ENCODE measurements at regions not wholly inside any gene's neighbourhood (a gene's known extent, or its start where the extent isn't known, plus 50 kb on each side); places are given as distances from the start of the nearest gene placed in this dataset.

GRCh38 chr12:84507956-84508850 lies 404.4 kb downstream of the SLC6A15 start:
- no peaks in the 10 kb centered on the region for H4K20me1 ChIP-seq (ENCODE audit: insufficient read depth, low read length)
- no peaks in the 10 kb centered on the region for H3K4me1 ChIP-seq (ENCODE audit: insufficient read depth, low read length)
- H2AFZ ChIP-seq (ENCODE audit: low read depth, low read length) = no peak overlapping the region
- H3K79me2 ChIP-seq (ENCODE audit: insufficient read depth, low read length) = no peaks in the 10 kb centered on the region
- H3K4me2 ChIP-seq (ENCODE audit: insufficient read depth, low read length) = no peak overlapping the region
- H3K27me3 ChIP-seq (ENCODE audit: insufficient read depth, low read length, poor library complexity) = no peaks in the 10 kb centered on the region
- no peak overlapping the region for H3K9ac ChIP-seq (ENCODE audit: low read depth, low read length)
- no peak overlapping the region for H3K4me3 ChIP-seq (ENCODE audit: low read depth in 1 of 2, low read length in 2 of 2)
- DNase-seq (no peak), ATAC-seq (ENCODE audit: insufficient read depth, low read depth) (no peak)
- no peaks in the 10 kb centered on the region for H3K9me3 ChIP-seq (ENCODE audit: insufficient read depth, low read length, severe bottlenecking)
- TF ChIP-seq CTCF (IDR thresholded peaks at IDR 0.05; ENCODE audit: borderline replicate concordance, extremely low read depth, low read length, poor library complexity, severe bottlenecking) (no peak), EZH2 (IDR thresholded peaks at IDR 0.05; ENCODE audit: borderline replicate concordance, low read depth, low read length, severe bottlenecking) (no peak)
- H3K36me3 ChIP-seq (ENCODE audit: insufficient read depth, low read length) = no peaks in the 10 kb centered on the region
- H3K27ac ChIP-seq (ENCODE audit: low read length) = no peak overlapping the region

GRCh38 chr12:84506282-84506681 lies 406.3 kb downstream of the SLC6A15 start:
- no peak for ATAC-seq (ENCODE audit: insufficient read depth, low read depth)
- Histone ChIP-seq H4K20me1 (ENCODE audit: insufficient read depth, low read length) (no peaks in the 10 kb centered on the region), H3K36me3 (ENCODE audit: insufficient read depth, low read length) (no peaks in the 10 kb centered on the region)

GRCh38 chr12:84502907-84503787 lies 409.5 kb downstream of the SLC6A15 start:
- Histone ChIP-seq H4K20me1 (ENCODE audit: insufficient read depth, low read length) (no peaks in the 10 kb centered on the region), H2AFZ (ENCODE audit: low read depth, low read length) (no peak overlapping the region), H3K9ac (ENCODE audit: low read depth, low read length) (no peak overlapping the region), H3K27me3 (ENCODE audit: insufficient read depth, low read length, poor library complexity) (no peaks in the 10 kb centered on the region), H3K27ac (ENCODE audit: low read length) (no peak overlapping the region), H3K36me3 (ENCODE audit: insufficient read depth, low read length) (no peaks in the 10 kb centered on the region), H3K4me2 (ENCODE audit: insufficient read depth, low read length) (no peak overlapping the region), H3K9me3 (ENCODE audit: insufficient read depth, low read length, severe bottlenecking) (no peaks in the 10 kb centered on the region), H3K4me1 (ENCODE audit: insufficient read depth, low read length) (no peaks in the 10 kb centered on the region), H3K79me2 (ENCODE audit: insufficient read depth, low read length) (no peaks in the 10 kb centered on the region), H3K4me3 (ENCODE audit: low read depth in 1 of 2, low read length in 2 of 2) (no peak overlapping the region)
- ATAC-seq (ENCODE audit: insufficient read depth, low read depth) (no peak), DNase-seq (no peak)
- TF ChIP-seq CTCF (IDR thresholded peaks at IDR 0.05; ENCODE audit: borderline replicate concordance, extremely low read depth, low read length, poor library complexity, severe bottlenecking) (peak; percentile 41), EZH2 (IDR thresholded peaks at IDR 0.05; ENCODE audit: borderline replicate concordance, low read depth, low read length, severe bottlenecking) (no peak)

More at GRCh38 chr12:84506282-84506681, 406.3 kb downstream of the SLC6A15 start:
- Histone ChIP-seq H3K4me3 (ENCODE audit: low read depth in 1 of 2, low read length in 2 of 2) (no peak overlapping the region), H3K27ac (ENCODE audit: low read length) (no peak overlapping the region), H2AFZ (ENCODE audit: low read depth, low read length) (no peak overlapping the region), H3K9me3 (ENCODE audit: insufficient read depth, low read length, severe bottlenecking) (no peaks in the 10 kb centered on the region), H3K4me2 (ENCODE audit: insufficient read depth, low read length) (no peak overlapping the region), H3K27me3 (ENCODE audit: insufficient read depth, low read length, poor library complexity) (no peaks in the 10 kb centered on the region), H3K9ac (ENCODE audit: low read depth, low read length) (no peak overlapping the region), H3K4me1 (ENCODE audit: insufficient read depth, low read length) (no peaks in the 10 kb centered on the region), H3K79me2 (ENCODE audit: insufficient read depth, low read length) (no peaks in the 10 kb centered on the region)
- DNase-seq = no peak
- TF ChIP-seq CTCF (IDR thresholded peaks at IDR 0.05; ENCODE audit: borderline replicate concordance, extremely low read depth, low read length, poor library complexity, severe bottlenecking) (no peak), EZH2 (IDR thresholded peaks at IDR 0.05; ENCODE audit: borderline replicate concordance, low read depth, low read length, severe bottlenecking) (no peak)

All from DND-41 (cell line).